A549 (cell line): ENCODE measurements at regions not wholly inside any gene's neighbourhood (a gene's known extent, or its start where the extent isn't known, plus 50 kb on each side); places are given as distances from the start of the nearest gene placed in this dataset.
A peak's percentile ranks its signal among the peaks of the same experiment; 100 is the strongest.

Experiments used
- ATAC-seq, 2 experiments: fragments of 200-7000 bp in 1 of 2; fragments of >200 bp in 1 of 2; cut with Nextera tagmentation in 1 of 2; cut with Tn5 transposase in 1 of 2; 3 replicates each; pipeline versions ENCODE4 v1.8.0 to v1.9.1; 2018 to 2020; ENCODE audit warnings: mild to moderate bottlenecking in 1 of 2, moderate library complexity in 1 of 2
- CTCF ChIA-PET: fragments of 300-600 bp; sonication (Branson Sonifier 250); formaldehyde crosslinking; extraction: SDS; loops from one replicate; lab custom pipeline; 2021; ENCODE audit warnings: antibody characterized with exemption, inconsistent platforms; lab: Yijun Ruan, JAX
- POLR2A ChIA-PET: fragments of 350-600 bp; formaldehyde crosslinking; extraction: SDS; loops from one replicate; lab custom pipeline; 2021; ENCODE audit warnings: antibody characterized with exemption, inconsistent platforms; lab: Yijun Ruan, JAX
- DNase-seq, 2 experiments: peaks; one replicate each; pipeline versions ENCODE4 v3.0.0 to v3.0.0-alpha.2; 2011 to 2016; ENCODE audit warnings: low read depth in 1 of 2, low spot score in 1 of 2
- FAIRE-seq: peaks from 2 replicates; lab custom pipeline; 2011; peaks lifted over from hg19 to GRCh38; lab: Jason Lieb, UNC
- H3K27ac ChIP-seq, 2 experiments: fragments of >200 bp; sonication (Bioruptor Twin); formaldehyde crosslinking; 3 replicates each; pipeline ENCODE4 v1.5.1; 2016 to 2017
- H3K4me1 ChIP-seq: fragments of >200 bp; sonication (Bioruptor Twin); formaldehyde crosslinking; 3 replicates; pipeline ENCODE4 v1.6.1; 2016
- H3K4me2 ChIP-seq: fragments of >200 bp; sonication (Bioruptor Twin); formaldehyde crosslinking; 3 replicates; pipeline ENCODE4 v1.6.1; 2016
- H3K4me3 ChIP-seq: fragments of >200 bp; sonication (Bioruptor Twin); formaldehyde crosslinking; 3 replicates; pipeline ENCODE4 v1.5.1; 2016
- H3K9me3 ChIP-seq: fragments of >200 bp; sonication (Bioruptor Twin); formaldehyde crosslinking; 3 replicates; pipeline ENCODE4 v1.6.1; 2016
- ATOH8 ChIP-seq: fragments of 250-450 bp; sonication (Bioruptor Pico); IDR thresholded peaks from 2 replicates; pipeline ENCODE4 v1.5.0; 2020; ENCODE audit warnings: low read depth, mild to moderate bottlenecking, moderate library complexity
- BCL3 ChIP-seq: fragments of >200 bp; sonication (Bioruptor Twin); formaldehyde crosslinking; IDR thresholded peaks from 3 replicates; pipeline ENCODE4 v1.6.1; 2016
- BHLHE40 ChIP-seq: IDR thresholded peaks from 2 replicates; pipeline ENCODE4 v1.6.1; 2012; ENCODE audit warnings: low read depth, low read length, inconsistent platforms
- CEBPB ChIP-seq, 2 experiments: fragments of >200 bp in 1 of 2; sonication (Bioruptor Twin) in 1 of 2; formaldehyde crosslinking in 1 of 2; IDR thresholded peaks; 2 replicates each; pipeline ENCODE4 v1.6.1; 2012 to 2016
- CTCF ChIP-seq: fragments of >200 bp; sonication (Bioruptor Twin); formaldehyde crosslinking; IDR thresholded peaks from 3 replicates; pipeline ENCODE4 v1.5.1; 2016
- EP300 ChIP-seq, 2 experiments: fragments of >200 bp; sonication (Bioruptor Twin); formaldehyde crosslinking; IDR thresholded peaks; 2 replicates in 1 of 2; 3 replicates in 1 of 2; pipeline ENCODE4 v1.6.1; 2016 to 2017
- ESRRA ChIP-seq: fragments of 150-350 bp; IDR thresholded peaks from 2 replicates; pipeline ENCODE4 v1.6.1; 2014; ENCODE audit warnings: mild to moderate bottlenecking, low read length, borderline replicate concordance
- FOSL2 ChIP-seq, 2 experiments: fragments of 450-650 bp in 1 of 2; fragments of >200 bp in 1 of 2; sonication (Bioruptor Twin) in 1 of 2; formaldehyde crosslinking; IDR thresholded peaks; 2 replicates each; pipeline versions ENCODE4 v1.5.0 to v1.6.1; 2016 to 2020; ENCODE audit warnings: mild to moderate bottlenecking in 1 of 2, moderate library complexity in 1 of 2
- FOXS1 ChIP-seq: fragments of 250-450 bp; sonication (Bioruptor Pico); IDR thresholded peaks from 2 replicates; pipeline ENCODE4 v1.5.0; 2020; ENCODE audit warnings: mild to moderate bottlenecking, moderate library complexity
- GATA3 ChIP-seq: IDR thresholded peaks from 2 replicates; pipeline ENCODE4 v1.6.1; 2012; ENCODE audit warnings: borderline replicate concordance
- HDAC2 ChIP-seq: fragments of 200-600 bp; sonication (generic); IDR thresholded peaks from 2 replicates; pipeline ENCODE4 v1.6.1; 2016
- HES2 ChIP-seq: fragments of >200 bp; sonication (Bioruptor Twin); formaldehyde crosslinking; IDR thresholded peaks from 2 replicates; pipeline ENCODE4 v1.6.1; 2016
- HOXB5 ChIP-seq: fragments of 250-450 bp; sonication (Bioruptor Pico); IDR thresholded peaks from 2 replicates; pipeline ENCODE4 v1.5.0; 2020; ENCODE audit warnings: mild to moderate bottlenecking, moderate library complexity
- JUN ChIP-seq, 2 experiments: fragments of >200 bp; sonication (Bioruptor Twin); formaldehyde crosslinking; IDR thresholded peaks; 2 replicates in 1 of 2; 3 replicates in 1 of 2; pipeline ENCODE4 v1.6.1; 2016 to 2017
- JUNB ChIP-seq: fragments of >200 bp; sonication (Bioruptor Twin); formaldehyde crosslinking; IDR thresholded peaks from 2 replicates; pipeline ENCODE4 v1.6.1; 2016
- MAX ChIP-seq: IDR thresholded peaks from 2 replicates; pipeline ENCODE4 v1.6.1; 2012
- MYC ChIP-seq: IDR thresholded peaks from 2 replicates; pipeline ENCODE4 v1.6.1; 2012; ENCODE audit warnings: mild to moderate bottlenecking, inconsistent platforms, low read length, improper control_type of control experiment, borderline replicate concordance
- NPAS2 ChIP-seq: fragments of 250-450 bp; sonication (Bioruptor Pico); IDR thresholded peaks from 2 replicates; pipeline ENCODE4 v1.8.0; 2022; ENCODE audit warnings: mild to moderate bottlenecking, moderate library complexity, borderline replicate concordance
- PBX3 ChIP-seq: IDR thresholded peaks from 2 replicates; pipeline ENCODE4 v1.6.1; 2012
- POLR2AphosphoS2 ChIP-seq: conservative IDR thresholded peaks from 2 replicates; pipeline ENCODE4 v1.6.1; 2012; ENCODE audit warnings: low read length, improper control_type of control experiment, inconsistent platforms
- RAD21 ChIP-seq, 2 experiments: fragments of >200 bp in 1 of 2; sonication (Bioruptor Twin) in 1 of 2; formaldehyde crosslinking in 1 of 2; IDR thresholded peaks in 1 of 2; conservative IDR thresholded peaks in 1 of 2; 2 replicates in 1 of 2; 3 replicates in 1 of 2; pipeline ENCODE4 v1.6.1; 2012 to 2018; ENCODE audit warnings: inconsistent platforms in 1 of 2
- RARB ChIP-seq: fragments of 250-450 bp; sonication (Bioruptor Pico); IDR thresholded peaks from 2 replicates; pipeline ENCODE4 v1.8.0; 2021; ENCODE audit warnings: mild to moderate bottlenecking, moderate library complexity
- SMC3 ChIP-seq: fragments of >200 bp; sonication (Bioruptor Twin); formaldehyde crosslinking; IDR thresholded peaks from 3 replicates; pipeline ENCODE4 v1.6.1; 2018; ENCODE audit warnings: inconsistent platforms
- ZSCAN20 ChIP-seq: fragments of 250-450 bp; sonication (Bioruptor Pico); IDR thresholded peaks from 2 replicates; pipeline ENCODE4 v1.8.0; 2022; ENCODE audit warnings: mild to moderate bottlenecking, moderate library complexity
- WGBS: methylation state at CpG from one replicate; pipeline ENCODE4 v1.1.6; 2017; ENCODE audit errors: missing lambda C conversion rate; 5-methylcytosine and 5-hydroxymethylcytosine counted together

- FAIRE-seq (no peak), ATAC-seq (peak in 1 of 2 experiments; percentile 7; a peak in 2 of 6 replicates), DNase-seq (peak in 1 of 2 experiments; percentile 48)
- peaks cover 49% of the 10 kb centered on the region for H3K4me1 ChIP-seq
- 17% methylated on average over 4 of the region's 6 CpGs for WGBS
- peak overlapping the region; percentile 29 for H3K4me3 ChIP-seq
- TF ChIP-seq SMC3 (no peak), ZSCAN20 (0 out of 2 replicates have a peak, but pooled peaks have one; percentile 52), HDAC2 (no peak)
- H3K9me3 ChIP-seq, result peaks cover 13% of the 10 kb centered on the region; the same call in 2 of the 3 replicates
- peak overlapping the region; percentile 99 for H3K4me2 ChIP-seq
- H3K27ac ChIP-seq, result peak overlapping the region; percentile 99
- CTCF ChIA-PET, result interaction anchor here (1.0 to 5.8 kb wide), 11 partner anchors 15 to 116 kb away, joined by 3 to 52 read pairs (median 5); no protein-coding TSS in a partner anchor
- POLR2A ChIA-PET, result interaction anchor here (0.8 to 4.1 kb wide), 7 partner anchors 23 to 100 kb away, joined by 3 to 79 read pairs (median 6); no protein-coding TSS in a partner anchor
These were observed 160.8 kb downstream of the TBXT start for GRCh38 chr6:166006900-166007301.

- 1% methylated on average over 29 of the region's 47 CpGs for WGBS
- H3K9me3 ChIP-seq, result peaks cover 13% of the 10 kb centered on the region; the same call in 2 of the 3 replicates
- ATAC-seq (peak; percentile 33 to 43), FAIRE-seq (no peak), DNase-seq (peak; percentile 67 to 93)
- TF ChIP-seq MYC (peak; percentile 65; the same call in 1 of the 2 replicates), FOSL2 (IDR thresholded peaks at IDR 0.05) (peak; percentile 48; the same call in 1 of the 2 replicates), FOSL2 (CRISPR knock-in tag; IDR thresholded peaks at IDR 0.05) (peak; percentile 76), HOXB5 (CRISPR knock-in tag) (peak; percentile 94), BCL3 (peak; percentile 94; the same call in 2 of the 3 replicates), CTCF (no peak), EP300 (IDR thresholded peaks at IDR 0.05) (peak; percentile 98 to 99), PBX3 (peak; percentile 89; the same call in 1 of the 2 replicates), BHLHE40 (peak; percentile 88), SMC3 (peak; percentile 30; the same call in 2 of the 3 replicates), POLR2AphosphoS2 (no peak), CEBPB (IDR thresholded peaks at IDR 0.05) (peak; percentile 56 to 89), JUNB (peak; percentile 73), JUN (IDR thresholded peaks at IDR 0.05) (peak; percentile 92 to 99), FOXS1 (CRISPR knock-in tag) (peak; percentile 47; the same call in 1 of the 2 replicates), NPAS2 (CRISPR knock-in tag) (no peak), RAD21 (conservative IDR thresholded peaks at IDR 0.05 in 1 of 2, IDR thresholded peaks at IDR 0.05 in 1 of 2) (peak; percentile 15 to 45; a peak in 4 of 5 replicates), ZSCAN20 (peak; percentile 56; the same call in 1 of the 2 replicates), GATA3 (peak; percentile 96), HES2 (0 out of 2 replicates have a peak, but pooled peaks have one; percentile 42), MAX (peak; percentile 75), ESRRA (no peak), ATOH8 (CRISPR knock-in tag) (peak; percentile 58; the same call in 1 of the 2 replicates), RARB (no peak)
- peaks cover 49% of the 10 kb centered on the region for H3K4me1 ChIP-seq
- CTCF ChIA-PET, result interaction anchor here (0.7 to 5.8 kb wide), 13 partner anchors 14 to 121 kb away, joined by 3 to 52 read pairs (median 4); no protein-coding TSS in a partner anchor
- POLR2A ChIA-PET, result interaction anchor here (0.8 to 4.1 kb wide), 8 partner anchors 22 to 100 kb away, joined by 3 to 79 read pairs (median 6); no protein-coding TSS in a partner anchor
- peak overlapping the region; percentile 99 for H3K4me2 ChIP-seq
- H3K4me3 ChIP-seq, result peak overlapping the region; percentile 29
- peak overlapping the region; percentile 99 for H3K27ac ChIP-seq
These were observed 161.4 kb downstream of the TBXT start for GRCh38 chr6:166005944-166006899.
